ENCODE measurements at regions not wholly inside any gene's neighbourhood (a gene's known extent, or its start where the extent isn't known, plus 50 kb on each side); places are given as distances from the start of the nearest gene placed in this dataset.

DNA sequence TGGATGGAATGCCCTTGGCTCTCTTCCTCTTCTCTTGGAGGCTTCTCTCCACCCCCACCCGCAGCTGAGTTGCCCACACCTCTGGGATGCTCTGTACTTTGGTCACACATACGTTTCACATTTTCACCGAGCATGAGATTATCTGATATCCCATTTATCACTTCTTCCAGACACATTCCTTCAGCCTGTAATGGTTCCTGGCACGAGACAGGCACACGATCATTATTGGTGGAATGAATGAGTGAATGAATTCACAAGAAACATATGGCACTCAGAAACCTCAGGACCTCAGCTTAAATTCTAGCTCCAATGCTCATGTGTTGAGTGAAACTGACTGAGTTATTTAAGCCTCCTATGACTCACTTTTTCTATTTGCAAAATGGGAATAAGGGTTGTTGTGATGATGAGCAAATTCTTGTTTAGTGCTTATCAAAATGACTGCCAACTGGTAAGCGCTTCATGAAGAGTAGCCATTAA lies 242.7 kb upstream of the JUN start:
- Histone ChIP-seq H3K36me3 (replicated peaks in 1 of 2; ENCODE audit: control insufficient read depth in 2 of 2, insufficient read depth in 2 of 2, low read length in 2 of 2) (no peaks in the 10 kb centered on the region), H3K4me2 (ENCODE audit: insufficient read depth, low read length, poor library complexity, severe bottlenecking) (no peak overlapping the region), H3K18ac (ENCODE audit: low read length) (no peak overlapping the region), H3K4me1 (ENCODE audit: control insufficient read depth in 2 of 2, insufficient read depth in 1 of 2, low read depth in 1 of 2, low read length in 2 of 2) (peaks cover 0 to 3% of the 10 kb centered on the region in 2 donors), H3K27me3 (ENCODE audit: control insufficient read depth in 3 of 3, insufficient read depth in 3 of 3, low read depth in 1 of 3, low read length in 3 of 3) (no peaks in the 10 kb centered on the region), H2BK120ac (ENCODE audit: low read depth, low read length) (no peak overlapping the region), H3K14ac (ENCODE audit: low read length) (no peak overlapping the region), H3K27ac (replicated peaks; ENCODE audit: low read length) (no peak overlapping the region), H3K4me3 (ENCODE audit: low read length in 2 of 2) (no peak overlapping the region), H2AK5ac (ENCODE audit: low read depth, low read length) (no peak overlapping the region), H2BK15ac (ENCODE audit: low read length) (no peak overlapping the region), H3K4ac (ENCODE audit: low read length) (no peak overlapping the region), H3K23ac (ENCODE audit: low read depth, low read length, poor library complexity) (no peak overlapping the region), H2BK12ac (ENCODE audit: low read length) (no peak overlapping the region), H3K9ac (ENCODE audit: low read depth, low read length, poor library complexity) (no peak overlapping the region), H4K91ac (ENCODE audit: low read depth, low read length, poor library complexity) (no peak overlapping the region), H2AFZ (ENCODE audit: low read length) (no peak overlapping the region), H3K9me3 (replicated peaks in 1 of 2; ENCODE audit: control insufficient read depth in 2 of 2, insufficient read depth in 1 of 2, low read depth in 1 of 2, low read length in 2 of 2) (no peaks in the 10 kb centered on the region), H3K79me1 (ENCODE audit: low read depth, low read length) (no peaks in the 10 kb centered on the region), H4K8ac (ENCODE audit: low read depth, low read length) (no peak overlapping the region), H2BK5ac (ENCODE audit: low read length) (no peak overlapping the region)
- DNase-seq (ENCODE audit: low spot score) = no peak
- no CpG with 5 or more reads among the region's 6 CpGs for WGBS, 2 donors (ENCODE audit: extremely low coverage in 2 of 2, insufficient read length in 2 of 2, insufficient replicate concordance in 1 of 2)

DNA sequence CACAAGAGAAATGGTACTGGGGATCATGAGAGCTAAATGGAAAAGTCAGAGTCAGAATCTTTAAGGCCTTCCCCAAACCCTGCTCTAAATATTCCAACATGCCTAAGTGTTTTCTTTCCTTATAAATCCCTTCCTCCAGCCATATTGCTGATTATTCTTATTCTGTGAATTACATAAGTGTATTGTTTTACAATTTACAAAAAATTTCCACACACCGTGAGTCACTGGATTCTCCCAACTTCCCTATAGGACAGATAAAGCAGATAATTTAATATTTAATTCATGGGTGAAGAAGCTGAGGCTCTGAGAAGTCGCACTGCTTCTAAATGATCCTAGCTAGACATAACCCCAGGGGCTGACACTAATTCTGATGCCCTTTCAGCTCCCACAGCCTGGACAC lies 243.3 kb upstream of the JUN start:
- Histone ChIP-seq H2AK5ac (ENCODE audit: low read depth, low read length) (no peak overlapping the region), H4K8ac (ENCODE audit: low read depth, low read length) (no peak overlapping the region), H3K4me3 (ENCODE audit: low read length in 2 of 2) (no peak overlapping the region), H2BK5ac (ENCODE audit: low read length) (no peak overlapping the region), H3K23ac (ENCODE audit: low read depth, low read length, poor library complexity) (no peak overlapping the region), H3K4me2 (ENCODE audit: insufficient read depth, low read length, poor library complexity, severe bottlenecking) (no peak overlapping the region), H2BK12ac (ENCODE audit: low read length) (no peak overlapping the region), H2BK15ac (ENCODE audit: low read length) (no peak overlapping the region), H3K27ac (replicated peaks; ENCODE audit: low read length) (no peak overlapping the region), H3K4me1 (ENCODE audit: control insufficient read depth in 2 of 2, insufficient read depth in 1 of 2, low read depth in 1 of 2, low read length in 2 of 2) (peaks cover 0 to 3% of the 10 kb centered on the region in 2 donors), H2BK120ac (ENCODE audit: low read depth, low read length) (no peak overlapping the region), H3K14ac (ENCODE audit: low read length) (no peak overlapping the region), H3K79me1 (ENCODE audit: low read depth, low read length) (no peaks in the 10 kb centered on the region), H3K18ac (ENCODE audit: low read length) (no peak overlapping the region), H3K27me3 (ENCODE audit: control insufficient read depth in 3 of 3, insufficient read depth in 3 of 3, low read depth in 1 of 3, low read length in 3 of 3) (no peaks in the 10 kb centered on the region), H2AFZ (ENCODE audit: low read length) (no peak overlapping the region), H3K36me3 (replicated peaks in 1 of 2; ENCODE audit: control insufficient read depth in 2 of 2, insufficient read depth in 2 of 2, low read length in 2 of 2) (no peaks in the 10 kb centered on the region), H3K9ac (ENCODE audit: low read depth, low read length, poor library complexity) (no peak overlapping the region), H4K91ac (ENCODE audit: low read depth, low read length, poor library complexity) (no peak overlapping the region), H3K4ac (ENCODE audit: low read length) (no peak overlapping the region), H3K9me3 (replicated peaks in 1 of 2; ENCODE audit: control insufficient read depth in 2 of 2, insufficient read depth in 1 of 2, low read depth in 1 of 2, low read length in 2 of 2) (no peaks in the 10 kb centered on the region)
- no CpG with 5 or more reads among the region's 2 CpGs for WGBS, 2 donors (ENCODE audit: extremely low coverage in 2 of 2, insufficient read length in 2 of 2, insufficient replicate concordance in 1 of 2)
- no peak for DNase-seq (ENCODE audit: low spot score)

DNA sequence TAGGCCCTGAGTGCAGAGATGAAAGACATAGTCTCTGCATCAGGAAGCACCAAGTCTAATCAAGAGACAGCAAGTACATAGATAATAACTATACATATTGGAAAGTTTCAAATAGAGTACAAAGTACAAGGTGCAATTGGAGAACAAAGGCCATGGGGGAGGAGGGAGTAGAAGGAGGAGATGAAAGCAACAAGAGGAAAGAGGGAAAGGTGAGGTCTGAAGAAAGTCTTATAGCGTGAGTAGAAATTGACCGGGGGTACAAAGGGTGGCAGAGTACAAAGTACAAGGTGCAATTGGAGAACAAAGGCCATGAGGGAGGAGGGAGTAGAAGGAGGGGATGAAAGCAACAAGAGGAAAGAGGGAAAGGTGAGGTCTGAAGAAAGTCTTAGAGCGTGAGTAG lies 244.2 kb upstream of the JUN start:
- no peaks in the 10 kb centered on the region for H3K27me3 ChIP-seq (ENCODE audit: control insufficient read depth in 3 of 3, insufficient read depth in 3 of 3, low read depth in 1 of 3, low read length in 3 of 3)
- H3K4ac ChIP-seq (ENCODE audit: low read length) = no peak overlapping the region
- no peak overlapping the region for H2BK12ac ChIP-seq (ENCODE audit: low read length)
- no peak overlapping the region for H2AFZ ChIP-seq (ENCODE audit: low read length)
- H2AK5ac ChIP-seq (ENCODE audit: low read depth, low read length) = no peak overlapping the region
- H2BK120ac ChIP-seq (ENCODE audit: low read depth, low read length) = no peak overlapping the region
- H3K14ac ChIP-seq (ENCODE audit: low read length) = no peak overlapping the region
- no peak overlapping the region for H2BK5ac ChIP-seq (ENCODE audit: low read length)
- no peaks in the 10 kb centered on the region for H3K9me3 ChIP-seq (replicated peaks in 1 of 2; ENCODE audit: control insufficient read depth in 2 of 2, insufficient read depth in 1 of 2, low read depth in 1 of 2, low read length in 2 of 2)
- WGBS, 2 donors (ENCODE audit: extremely low coverage in 2 of 2, insufficient read length in 2 of 2, insufficient replicate concordance in 1 of 2) = no CpG with 5 or more reads among the region's 3 CpGs
- no peak overlapping the region for H3K9ac ChIP-seq (ENCODE audit: low read depth, low read length, poor library complexity)
- peaks cover 0 to 3% of the 10 kb centered on the region in 2 donors for H3K4me1 ChIP-seq (ENCODE audit: control insufficient read depth in 2 of 2, insufficient read depth in 1 of 2, low read depth in 1 of 2, low read length in 2 of 2)
- no peak overlapping the region for H3K27ac ChIP-seq (replicated peaks; ENCODE audit: low read length)
- DNase-seq (ENCODE audit: low spot score) = no peak
- H4K8ac ChIP-seq (ENCODE audit: low read depth, low read length) = no peak overlapping the region
- no peak overlapping the region for H2BK15ac ChIP-seq (ENCODE audit: low read length)
- no peak overlapping the region for H3K4me2 ChIP-seq (ENCODE audit: insufficient read depth, low read length, poor library complexity, severe bottlenecking)
- H3K79me1 ChIP-seq (ENCODE audit: low read depth, low read length) = no peaks in the 10 kb centered on the region
- H3K4me3 ChIP-seq (ENCODE audit: low read length in 2 of 2) = no peak overlapping the region
- H4K91ac ChIP-seq (ENCODE audit: low read depth, low read length, poor library complexity) = no peak overlapping the region
- no peak overlapping the region for H3K23ac ChIP-seq (ENCODE audit: low read depth, low read length, poor library complexity)
- no peak overlapping the region for H3K18ac ChIP-seq (ENCODE audit: low read length)
- H3K36me3 ChIP-seq (replicated peaks in 1 of 2; ENCODE audit: control insufficient read depth in 2 of 2, insufficient read depth in 2 of 2, low read length in 2 of 2) = no peaks in the 10 kb centered on the region

DNA sequence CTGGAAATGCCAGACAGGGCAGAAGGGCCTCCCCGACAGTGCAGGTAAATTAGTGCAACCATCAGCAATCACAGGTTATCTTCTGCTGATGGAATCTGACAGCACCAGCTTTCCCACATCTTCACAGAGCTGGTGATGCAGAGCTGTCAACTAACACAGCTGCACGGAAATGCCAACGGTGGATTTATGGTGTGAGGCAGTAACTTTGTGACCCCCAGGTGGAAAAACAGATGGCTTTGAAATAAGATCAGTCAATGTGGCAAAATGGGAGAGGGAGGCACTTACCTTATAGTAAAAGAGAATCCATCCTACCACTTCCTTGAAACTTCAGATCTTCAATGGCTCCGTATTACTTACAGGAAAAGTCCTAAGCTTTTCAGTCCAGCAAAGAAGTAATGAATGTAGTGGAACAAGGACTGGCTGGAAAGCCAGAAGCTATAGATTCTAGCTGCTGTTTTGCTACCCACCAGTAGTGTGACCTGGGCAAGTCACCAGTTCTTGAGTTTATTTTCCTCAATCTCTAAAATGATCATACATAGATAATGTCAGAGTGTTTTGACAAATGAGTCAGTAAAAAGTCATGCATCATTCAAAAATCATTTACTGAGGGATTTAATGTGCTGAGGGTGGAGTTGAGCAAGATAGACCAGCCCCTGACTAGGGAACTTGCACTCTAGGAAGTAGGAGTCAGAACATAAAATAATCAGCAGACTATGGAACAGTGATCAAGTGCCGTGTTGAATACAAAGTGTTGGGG lies 245.7 kb upstream of the JUN start:
- no peak overlapping the region for H2BK12ac ChIP-seq (ENCODE audit: low read length)
- H2AFZ ChIP-seq (ENCODE audit: low read length) = no peak overlapping the region
- WGBS, 2 donors (ENCODE audit: extremely low coverage in 2 of 2, insufficient read length in 2 of 2, insufficient replicate concordance in 1 of 2) = no CpG with 5 or more reads among the region's 5 CpGs
- no peak overlapping the region for H2BK5ac ChIP-seq (ENCODE audit: low read length)
- no peak overlapping the region for H4K91ac ChIP-seq (ENCODE audit: low read depth, low read length, poor library complexity)
- no peak overlapping the region for H2AK5ac ChIP-seq (ENCODE audit: low read depth, low read length)
- H3K36me3 ChIP-seq (replicated peaks in 1 of 2; ENCODE audit: control insufficient read depth in 2 of 2, insufficient read depth in 2 of 2, low read length in 2 of 2) = no peaks in the 10 kb centered on the region
- H3K4me3 ChIP-seq (ENCODE audit: low read length in 2 of 2) = no peak overlapping the region
- H3K27ac ChIP-seq (replicated peaks; ENCODE audit: low read length) = no peak overlapping the region
- no peaks in the 10 kb centered on the region for H3K9me3 ChIP-seq (replicated peaks in 1 of 2; ENCODE audit: control insufficient read depth in 2 of 2, insufficient read depth in 1 of 2, low read depth in 1 of 2, low read length in 2 of 2)
- no peaks in the 10 kb centered on the region for H3K27me3 ChIP-seq (ENCODE audit: control insufficient read depth in 3 of 3, insufficient read depth in 3 of 3, low read depth in 1 of 3, low read length in 3 of 3)
- DNase-seq (ENCODE audit: low spot score) = no peak
- no peaks in the 10 kb centered on the region for H3K79me1 ChIP-seq (ENCODE audit: low read depth, low read length)
- no peak overlapping the region for H3K23ac ChIP-seq (ENCODE audit: low read depth, low read length, poor library complexity)
- no peak overlapping the region for H3K4me2 ChIP-seq (ENCODE audit: insufficient read depth, low read length, poor library complexity, severe bottlenecking)
- no peak overlapping the region for H4K8ac ChIP-seq (ENCODE audit: low read depth, low read length)
- H2BK120ac ChIP-seq (ENCODE audit: low read depth, low read length) = no peak overlapping the region
- no peak overlapping the region for H2BK15ac ChIP-seq (ENCODE audit: low read length)
- H3K4me1 ChIP-seq (ENCODE audit: control insufficient read depth in 2 of 2, insufficient read depth in 1 of 2, low read depth in 1 of 2, low read length in 2 of 2) = peaks cover 0 to 3% of the 10 kb centered on the region in 2 donors
- no peak overlapping the region for H3K18ac ChIP-seq (ENCODE audit: low read length)
- H3K4ac ChIP-seq (ENCODE audit: low read length) = no peak overlapping the region
- no peak overlapping the region for H3K9ac ChIP-seq (ENCODE audit: low read depth, low read length, poor library complexity)
- no peak overlapping the region for H3K14ac ChIP-seq (ENCODE audit: low read length)
